ENCODE measurements at regions not wholly inside any gene's neighbourhood (a gene's known extent, or its start where the extent isn't known, plus 50 kb on each side); places are given as distances from the start of the nearest gene placed in this dataset.

DNA sequence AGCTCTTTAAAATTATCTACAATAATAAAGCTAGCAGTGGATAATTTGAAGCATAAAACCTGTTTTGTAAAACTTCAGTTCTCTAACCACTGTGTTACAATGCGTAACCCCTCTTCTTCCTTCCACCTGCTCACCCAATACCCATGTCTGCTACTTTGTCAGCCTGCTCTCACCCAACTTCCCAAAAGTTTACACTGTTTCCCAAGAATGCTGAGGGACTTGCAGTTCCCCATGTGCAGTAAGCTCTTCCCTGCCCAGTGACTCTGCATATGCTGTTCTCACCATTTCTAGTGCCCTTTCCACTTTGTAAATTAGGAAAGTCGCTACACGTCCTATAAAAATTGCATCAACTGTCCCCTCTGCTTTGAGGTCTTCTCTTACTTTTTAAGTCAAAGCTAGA, 315.9 kb upstream of the SEMA6D start:
- TF ChIP-seq EZH2phosphoT487 (conservative IDR thresholded peaks at IDR 0.05; ENCODE audit: low read length), result no peak
- TF ChIP-seq, protein P1, sequence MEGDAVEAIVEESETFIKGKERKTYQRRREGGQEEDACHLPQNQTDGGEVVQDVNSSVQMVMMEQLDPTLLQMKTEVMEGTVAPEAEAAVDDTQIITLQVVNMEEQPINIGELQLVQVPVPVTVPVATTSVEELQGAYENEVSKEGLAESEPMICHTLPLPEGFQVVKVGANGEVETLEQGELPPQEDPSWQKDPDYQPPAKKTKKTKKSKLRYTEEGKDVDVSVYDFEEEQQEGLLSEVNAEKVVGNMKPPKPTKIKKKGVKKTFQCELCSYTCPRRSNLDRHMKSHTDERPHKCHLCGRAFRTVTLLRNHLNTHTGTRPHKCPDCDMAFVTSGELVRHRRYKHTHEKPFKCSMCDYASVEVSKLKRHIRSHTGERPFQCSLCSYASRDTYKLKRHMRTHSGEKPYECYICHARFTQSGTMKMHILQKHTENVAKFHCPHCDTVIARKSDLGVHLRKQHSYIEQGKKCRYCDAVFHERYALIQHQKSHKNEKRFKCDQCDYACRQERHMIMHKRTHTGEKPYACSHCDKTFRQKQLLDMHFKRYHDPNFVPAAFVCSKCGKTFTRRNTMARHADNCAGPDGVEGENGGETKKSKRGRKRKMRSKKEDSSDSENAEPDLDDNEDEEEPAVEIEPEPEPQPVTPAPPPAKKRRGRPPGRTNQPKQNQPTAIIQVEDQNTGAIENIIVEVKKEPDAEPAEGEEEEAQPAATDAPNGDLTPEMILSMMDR (IDR thresholded peaks at IDR 0.05; ENCODE audit: insufficient read depth, low read length, poor library complexity, severe bottlenecking), result no peak

Data from SU-DHL-6 (cell line).